ENCODE measurements at regions not wholly inside any gene's neighbourhood (a gene's known extent, or its start where the extent isn't known, plus 50 kb on each side); places are given as distances from the start of the nearest gene placed in this dataset.

DNA sequence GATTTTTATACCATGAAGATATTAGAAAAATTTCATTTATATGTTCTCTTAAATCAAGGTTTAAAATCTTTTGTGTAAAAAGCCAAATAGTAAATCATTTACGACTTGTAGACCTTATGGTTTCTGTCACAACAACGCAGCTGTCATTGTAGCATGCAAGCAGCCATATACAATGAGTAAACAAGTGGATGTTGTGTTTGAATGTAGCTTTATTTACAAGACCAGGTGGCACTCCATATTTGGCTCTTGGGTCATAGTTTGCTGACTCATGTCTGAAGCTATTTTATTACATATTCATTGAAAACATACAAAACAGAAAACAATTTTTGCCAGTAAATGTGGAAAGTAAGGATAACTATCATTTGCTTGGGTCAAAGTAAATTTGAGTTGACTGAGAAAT, 930.8 kb downstream of the SLITRK5 start:
- DNase-seq (ENCODE audit: low read depth in 2 of 2), result no peak

DNA sequence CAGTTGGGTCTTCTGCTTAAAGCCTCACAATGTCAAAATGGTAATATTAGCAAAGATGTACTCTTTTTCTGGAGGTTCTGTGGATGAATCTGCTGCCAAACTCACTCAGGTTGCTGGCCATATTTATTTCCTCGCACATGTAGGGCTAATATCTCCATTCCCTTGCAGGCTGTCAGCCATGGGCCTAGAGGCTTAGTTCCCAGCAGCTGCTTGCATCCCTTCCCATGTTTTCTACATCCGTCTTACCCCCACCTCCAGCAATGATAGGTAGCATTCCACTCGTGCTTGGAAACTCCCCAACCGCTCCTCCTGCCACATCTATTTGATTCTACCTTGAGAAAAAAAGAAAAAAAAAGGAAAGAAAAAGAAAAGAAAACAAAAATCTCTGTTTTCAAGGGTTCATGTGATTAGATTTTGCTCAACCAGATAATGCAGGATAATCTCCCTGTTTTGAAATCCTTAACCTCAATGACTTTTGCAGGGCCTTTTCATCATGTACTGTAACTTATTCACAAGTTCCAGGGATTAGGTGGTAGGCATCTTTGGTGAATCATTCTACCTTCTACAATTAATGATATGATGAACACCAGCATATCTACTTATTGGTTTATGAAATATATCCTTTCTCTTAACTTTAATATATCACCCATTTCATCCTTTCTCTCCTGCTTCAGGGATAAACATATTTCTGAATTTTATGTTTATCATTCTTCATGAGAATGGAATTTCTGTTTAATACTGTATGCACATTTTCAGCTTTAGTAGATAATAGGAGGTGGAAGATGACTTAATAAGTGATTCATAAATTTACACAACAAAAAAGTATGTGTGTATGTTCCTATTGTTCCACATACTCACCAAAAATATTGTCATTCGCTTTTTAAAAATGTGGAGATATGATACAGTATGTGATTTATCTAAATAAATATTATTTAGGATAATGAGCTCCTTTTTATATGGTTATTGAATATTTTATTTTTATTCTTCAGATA, 931.9 kb downstream of the SLITRK5 start:
- DNase-seq (ENCODE audit: low read depth in 2 of 2), result no peak

- DNase-seq (ENCODE audit: low read depth in 2 of 2), result no peak
Observed at GRCh38 chr13:88617176-88617575, 946.0 kb downstream of the SLITRK5 start.

- no peak for DNase-seq (ENCODE audit: low read depth in 2 of 2)
Observed at GRCh38 chr13:88622362-88622973, 951.3 kb downstream of the SLITRK5 start.

DNA sequence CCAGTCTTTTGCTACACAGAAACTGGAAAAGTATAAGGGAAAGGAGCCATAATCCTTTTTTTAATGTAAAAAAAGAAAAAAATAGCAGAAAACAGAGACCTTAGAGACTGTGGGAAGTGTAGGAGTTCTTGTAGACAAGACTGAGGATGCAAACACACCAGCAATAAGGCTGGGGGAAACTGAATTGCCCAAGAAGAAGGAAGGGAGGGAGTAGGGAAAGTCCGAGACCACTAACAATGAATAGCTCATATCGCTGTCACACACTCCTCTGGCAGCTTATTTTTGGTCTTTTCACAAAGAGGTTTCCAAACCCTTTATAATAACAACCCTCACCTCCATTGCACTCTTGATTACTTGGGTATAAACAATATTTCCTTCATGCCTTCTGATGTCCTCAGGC, 952.0 kb downstream of the SLITRK5 start:
- no peak for DNase-seq (ENCODE audit: low read depth in 2 of 2)

DNA sequence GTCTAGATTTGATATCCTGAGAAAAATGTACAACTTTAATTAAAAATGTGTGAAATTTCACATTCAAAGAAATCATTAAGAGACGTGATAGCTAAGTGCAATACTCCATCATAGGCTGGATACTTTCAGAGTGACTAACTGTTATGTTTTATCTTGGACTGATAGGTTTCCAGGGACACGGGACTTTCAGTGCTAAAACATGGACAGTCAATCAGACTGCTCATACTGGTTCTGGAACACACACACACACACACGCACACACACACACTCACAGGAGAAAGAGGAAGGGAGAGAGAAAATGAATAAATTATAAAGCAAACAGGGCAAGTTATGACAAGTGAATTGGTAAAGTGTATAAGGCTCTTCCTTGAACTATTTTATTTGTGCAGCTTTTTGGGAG, 955.9 kb downstream of the SLITRK5 start:
- no peak for DNase-seq (ENCODE audit: low read depth in 2 of 2)

- DNase-seq (ENCODE audit: low read depth in 2 of 2), result no peak
Observed at GRCh38 chr13:88628882-88629281, 957.7 kb downstream of the SLITRK5 start.

- no peak for DNase-seq (ENCODE audit: low read depth in 2 of 2)
Observed at GRCh38 chr13:88637935-88638334, 966.8 kb downstream of the SLITRK5 start.

- DNase-seq (ENCODE audit: low read depth in 2 of 2), result no peak
Observed at GRCh38 chr13:88643233-88643632, 972.1 kb downstream of the SLITRK5 start.

GRCh38 chr13:88648598-88649373, 977.6 kb downstream of the SLITRK5 start:
- DNase-seq (ENCODE audit: low read depth in 2 of 2), result no peak

GRCh38 chr13:88649855-88650254, 978.7 kb downstream of the SLITRK5 start:
- DNase-seq (ENCODE audit: low read depth in 2 of 2), result no peak

DNA sequence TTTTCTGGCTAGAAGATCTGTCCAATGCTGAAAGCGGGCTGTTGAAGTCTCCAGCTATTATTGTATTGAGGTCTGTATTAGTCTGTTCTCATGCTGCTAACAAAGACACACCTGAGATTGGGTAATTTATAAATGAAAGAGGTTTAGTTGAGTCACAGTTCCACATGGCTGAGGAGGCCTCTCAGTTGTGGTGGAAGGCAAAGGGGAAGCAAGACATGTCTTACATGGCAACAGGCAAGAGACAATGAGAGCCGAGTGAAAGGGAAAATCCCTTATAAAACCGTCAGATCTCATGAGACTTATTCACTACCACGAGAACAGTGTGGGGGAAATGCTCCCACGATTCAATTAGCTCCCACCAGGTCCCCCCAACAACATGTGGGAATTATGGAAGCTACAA, 980.4 kb downstream of the SLITRK5 start:
- no peak for DNase-seq (ENCODE audit: low read depth in 2 of 2)

DNA sequence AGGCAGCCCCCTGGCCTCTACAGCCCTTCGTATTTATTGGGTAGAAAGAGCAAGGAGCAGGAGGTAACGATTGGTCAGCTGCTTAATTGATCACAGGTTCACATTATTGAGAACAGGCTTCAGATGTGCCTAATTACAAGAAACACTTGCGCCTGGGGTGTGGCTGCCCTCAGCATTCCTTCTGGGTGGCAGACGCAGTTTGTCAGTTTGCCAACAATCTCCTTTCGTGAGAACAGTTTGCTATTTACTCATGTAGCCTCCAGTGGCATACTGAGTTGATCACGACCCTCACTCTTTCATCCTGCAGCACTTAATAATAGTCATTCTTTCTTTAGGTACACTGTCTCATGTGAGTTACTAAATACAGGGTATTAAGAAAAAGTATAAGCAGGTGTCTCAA, 985.6 kb downstream of the SLITRK5 start:
- no peak for DNase-seq (ENCODE audit: low read depth in 2 of 2)

GRCh38 chr13:88670509-88670908, 999.3 kb downstream of the SLITRK5 start:
- DNase-seq (ENCODE audit: low read depth in 2 of 2), result no peak

DNA sequence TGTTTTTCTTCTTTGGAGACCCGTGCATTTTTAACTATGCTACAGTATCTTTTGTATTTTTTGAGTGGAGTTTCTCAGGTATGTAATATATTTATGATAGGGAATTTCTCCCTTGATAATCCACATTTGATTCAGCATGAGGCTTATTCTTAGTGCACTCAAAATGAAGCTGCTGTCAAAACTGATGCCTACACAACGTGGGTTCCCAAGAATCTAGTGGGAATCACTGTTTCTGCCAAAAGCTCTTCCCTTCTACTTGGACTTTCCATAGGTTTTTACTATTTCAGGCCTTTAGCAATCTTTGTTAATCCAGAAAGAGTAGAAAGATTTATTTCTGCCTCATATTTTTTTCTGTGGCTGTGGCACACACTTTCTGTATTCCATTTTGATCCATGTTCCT, 1003.7 kb downstream of the SLITRK5 start:
- no peak for DNase-seq (ENCODE audit: low read depth in 2 of 2)

- DNase-seq (ENCODE audit: low read depth in 2 of 2), result no peak
Observed at GRCh38 chr13:88675347-88675996, 1004.3 kb downstream of the SLITRK5 start.

DNA sequence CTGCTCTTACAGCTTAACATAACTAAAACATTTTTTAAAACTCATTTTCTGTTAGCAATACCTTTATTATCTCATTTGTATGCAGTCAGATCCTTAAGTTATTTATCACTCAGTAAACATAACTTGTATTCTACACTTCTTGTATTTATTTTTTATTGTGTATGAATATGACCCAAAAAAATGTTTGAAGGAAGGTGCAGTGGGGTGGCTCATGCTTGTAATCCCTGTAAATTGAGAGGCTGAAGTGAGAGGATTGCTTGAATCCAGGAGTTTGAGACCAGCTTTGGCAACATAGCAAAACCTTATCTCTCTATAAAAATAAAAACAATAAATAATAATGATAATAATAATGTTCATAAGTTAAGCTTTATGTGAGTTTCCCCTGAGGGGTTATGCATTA, 1004.8 kb downstream of the SLITRK5 start:
- DNase-seq (ENCODE audit: low read depth in 2 of 2), result no peak

GRCh38 chr13:88685459-88685858, 1014.3 kb downstream of the SLITRK5 start:
- no peak for DNase-seq (ENCODE audit: low read depth in 2 of 2)

DNA sequence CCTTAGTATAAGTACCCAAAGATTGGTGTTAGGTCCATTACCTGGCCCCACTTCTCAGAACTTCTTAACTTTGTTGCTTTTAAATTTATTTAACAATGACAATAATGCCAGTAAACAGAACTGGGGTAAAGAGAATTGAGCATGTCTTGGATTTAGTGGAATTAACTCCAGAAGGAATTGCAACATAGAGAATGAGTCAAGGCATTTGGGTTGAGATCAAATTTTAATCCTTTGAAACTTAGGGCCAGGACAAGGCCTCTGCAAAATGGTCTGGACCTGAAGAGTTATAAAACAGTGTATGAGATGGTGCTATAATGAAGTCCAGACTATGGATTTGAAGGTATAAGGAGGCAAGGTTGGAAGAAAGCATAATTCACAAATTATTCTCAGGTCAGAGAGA, 1030.4 kb downstream of the SLITRK5 start:
- DNase-seq (ENCODE audit: low read depth in 2 of 2), result no peak

DNA sequence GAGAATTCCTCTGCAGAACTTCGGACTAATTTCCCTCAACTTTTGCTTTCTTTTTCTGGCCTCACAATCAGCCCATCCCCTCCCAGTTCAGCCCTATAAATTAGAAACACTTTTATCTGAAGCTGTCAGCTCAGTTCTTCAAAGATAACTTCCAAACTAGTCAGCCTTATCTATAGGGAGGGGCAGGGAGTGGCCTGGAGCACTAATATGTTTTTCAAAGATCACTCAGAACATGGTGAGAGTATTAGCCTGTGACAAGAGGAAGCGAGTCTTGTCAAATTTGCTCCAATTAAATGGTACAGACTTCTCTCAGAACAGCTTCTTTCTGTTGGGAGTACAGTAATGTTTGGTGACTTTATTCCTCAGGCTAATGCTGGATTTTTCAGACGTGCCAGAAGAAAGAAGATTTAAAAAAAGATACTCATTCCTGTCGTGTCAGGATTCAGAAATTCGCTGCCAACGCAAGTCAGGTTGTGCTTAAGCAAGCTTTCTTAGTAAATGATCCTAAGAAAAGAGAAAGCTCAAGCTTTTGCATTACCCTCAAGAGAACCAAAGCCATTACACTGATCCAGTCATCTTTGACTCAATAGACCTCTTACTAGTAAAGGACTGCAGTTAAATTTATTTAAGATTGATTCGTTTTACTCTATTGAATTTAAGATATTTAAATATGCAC, 1033.6 kb downstream of the SLITRK5 start:
- no peak for DNase-seq (ENCODE audit: low read depth in 2 of 2)

DNA sequence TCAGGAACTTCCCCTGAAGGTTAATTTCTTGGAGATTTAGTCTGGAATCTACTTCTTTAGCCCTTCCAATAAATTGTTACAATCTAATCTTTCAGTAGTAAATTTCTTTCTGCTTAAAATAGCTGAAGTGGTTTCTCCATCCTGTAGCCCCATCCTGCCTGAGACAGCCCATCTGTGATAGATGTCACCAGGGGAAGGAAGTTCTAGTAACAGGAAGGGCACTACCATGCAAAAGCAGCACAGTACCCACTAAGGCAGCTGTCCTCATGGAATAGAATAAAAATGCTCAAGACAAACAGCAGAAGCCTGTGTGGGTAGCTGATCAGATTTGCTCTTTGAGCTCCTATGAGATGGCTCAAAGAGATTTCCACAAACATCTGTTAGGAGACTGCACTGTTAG, 1036.5 kb downstream of the SLITRK5 start:
- DNase-seq (ENCODE audit: low read depth in 2 of 2), result no peak

Data from stimulated activated CD4-positive, alpha-beta T cell treated with anti-CD3 and anti-CD28 coated beads, Interleukin-12 subunit alpha, Interleukin-12 subunit beta, amount 100 ng/mL, for 24 hours (primary cell).